ENCODE measurements at regions not wholly inside any gene's neighbourhood (a gene's known extent, or its start where the extent isn't known, plus 50 kb on each side); places are given as distances from the start of the nearest gene placed in this dataset.
A peak's percentile ranks its signal among the peaks of the same experiment; 100 is the strongest.

GRCh38 chr10:11680496-11680895 is 61.7 kb upstream of the ECHDC3 start:
- Histone ChIP-seq H3K79me2 (ENCODE audit: control insufficient read depth, low read length) (peaks cover 29% of the 10 kb centered on the region), H3K27ac (ENCODE audit: low read depth, low read length) (peak overlapping the region; percentile 99), H3K9me2 (replicated peaks; ENCODE audit: control insufficient read depth, low read length) (no peaks in the 10 kb centered on the region), H3K4me3 (ENCODE audit: low read length) (peak overlapping the region; percentile 76), H3F3A (ENCODE audit: control insufficient read depth, insufficient read depth) (peaks cover 85% of the 10 kb centered on the region), H3K36me3 (ENCODE audit: control insufficient read depth, low read length) (peaks cover 61% of the 10 kb centered on the region), H3K4me1 (ENCODE audit: control insufficient read depth, low read length) (peaks cover 98% of the 10 kb centered on the region), H4K20me1 (ENCODE audit: control insufficient read depth, insufficient read depth, low read depth, low read length) (no peaks in the 10 kb centered on the region), H3K9me3 (ENCODE audit: control insufficient read depth, insufficient read depth, low read length) (peaks cover 9% of the 10 kb centered on the region; the same call in 1 of the 2 replicates), H3K4me2 (ENCODE audit: low read length) (peak overlapping the region; percentile 99), H3K27me3 (ENCODE audit: control insufficient read depth, low read length) (no peaks in the 10 kb centered on the region)
- TF ChIP-seq EZH2phosphoT487 (IDR thresholded peaks at IDR 0.05; ENCODE audit: borderline replicate concordance, low read length) (no peak), CTCF (IDR thresholded peaks at IDR 0.05; ENCODE audit: low read depth, low read length, poor library complexity, severe bottlenecking) (no peak)

- H3F3A ChIP-seq (ENCODE audit: control insufficient read depth, insufficient read depth), result peaks cover 82% of the 10 kb centered on the region
Observed at GRCh38 chr10:11679946-11680345, 62.2 kb upstream of the ECHDC3 start.

GRCh38 chr10:11678074-11678793 is 63.9 kb upstream of the ECHDC3 start:
- TF ChIP-seq CTCF (IDR thresholded peaks at IDR 0.05; ENCODE audit: low read depth, low read length, poor library complexity, severe bottlenecking) (no peak), EZH2phosphoT487 (IDR thresholded peaks at IDR 0.05; ENCODE audit: borderline replicate concordance, low read length) (no peak)
- peak overlapping the region; percentile 99 for H3K4me2 ChIP-seq (ENCODE audit: low read length)
- H3K79me2 ChIP-seq (ENCODE audit: control insufficient read depth, low read length), result peaks cover 52% of the 10 kb centered on the region
- no peaks in the 10 kb centered on the region for H3K27me3 ChIP-seq (ENCODE audit: control insufficient read depth, low read length)
- H3K9me3 ChIP-seq (ENCODE audit: control insufficient read depth, insufficient read depth, low read length), result peaks cover 9% of the 10 kb centered on the region; the same call in 1 of the 2 replicates
- no peaks in the 10 kb centered on the region for H4K20me1 ChIP-seq (ENCODE audit: control insufficient read depth, insufficient read depth, low read depth, low read length)
- H3K4me1 ChIP-seq (ENCODE audit: control insufficient read depth, low read length), result peaks cover 98% of the 10 kb centered on the region
- H3K27ac ChIP-seq (ENCODE audit: low read depth, low read length), result peak overlapping the region; percentile 99
- peak overlapping the region; percentile 90 for H3K4me3 ChIP-seq (ENCODE audit: low read length)
- peaks cover 78% of the 10 kb centered on the region for H3F3A ChIP-seq (ENCODE audit: control insufficient read depth, insufficient read depth)
- H3K9me2 ChIP-seq (replicated peaks; ENCODE audit: control insufficient read depth, low read length), result no peaks in the 10 kb centered on the region
- H3K36me3 ChIP-seq (ENCODE audit: control insufficient read depth, low read length), result peaks cover 72% of the 10 kb centered on the region

More at GRCh38 chr10:11679946-11680345, 62.2 kb upstream of the ECHDC3 start:
- Histone ChIP-seq H3K79me2 (ENCODE audit: control insufficient read depth, low read length) (peaks cover 35% of the 10 kb centered on the region), H3K36me3 (ENCODE audit: control insufficient read depth, low read length) (peaks cover 62% of the 10 kb centered on the region), H3K9me3 (ENCODE audit: control insufficient read depth, insufficient read depth, low read length) (peaks cover 9% of the 10 kb centered on the region; the same call in 1 of the 2 replicates), H3K27ac (ENCODE audit: low read depth, low read length) (peak overlapping the region; percentile 99), H3K4me1 (ENCODE audit: control insufficient read depth, low read length) (peaks cover 98% of the 10 kb centered on the region), H3K9me2 (replicated peaks; ENCODE audit: control insufficient read depth, low read length) (no peaks in the 10 kb centered on the region), H3K4me3 (ENCODE audit: low read length) (peak overlapping the region; percentile 76), H3K27me3 (ENCODE audit: control insufficient read depth, low read length) (no peaks in the 10 kb centered on the region), H3K4me2 (ENCODE audit: low read length) (peak overlapping the region; percentile 99), H4K20me1 (ENCODE audit: control insufficient read depth, insufficient read depth, low read depth, low read length) (no peaks in the 10 kb centered on the region)
- TF ChIP-seq EZH2phosphoT487 (IDR thresholded peaks at IDR 0.05; ENCODE audit: borderline replicate concordance, low read length) (no peak), CTCF (IDR thresholded peaks at IDR 0.05; ENCODE audit: low read depth, low read length, poor library complexity, severe bottlenecking) (no peak)
